H1 (cell line): ENCODE measurements at regions not wholly inside any gene's neighbourhood (a gene's known extent, or its start where the extent isn't known, plus 50 kb on each side); places are given as distances from the start of the nearest gene placed in this dataset.

Source experiments
- CTCF ChIA-PET: fragments of 300-600 bp; sonication (Branson Sonifier 250); formaldehyde crosslinking; loops from one replicate; lab custom pipeline; 2021; ENCODE audit not compliant: partially characterized antibody; lab: Charles Lee
- POLR2A ChIA-PET: fragments of 300-600 bp; sonication (Branson Sonifier 250); formaldehyde crosslinking; loops from one replicate; lab custom pipeline; 2021; ENCODE audit warnings: inconsistent platforms; ENCODE audit not compliant: partially characterized antibody; lab: Charles Lee
- DNase-seq, 2 experiments: peaks; one replicate each; pipeline versions ENCODE4 v3.0.0 to v3.0.0-alpha.2; 2010 to 2022; ENCODE audit warnings: low spot score in 2 of 2, low read depth in 1 of 2, mixed read lengths in 1 of 2
- FAIRE-seq: peaks from 2 replicates; lab custom pipeline; 2011; peaks lifted over from hg19 to GRCh38; lab: Jason Lieb, UNC
- H2AFZ ChIP-seq: 2 replicates; pipeline ENCODE4 v1.8.1; 2012; ENCODE audit warnings: low read length, inconsistent platforms
- H2AK5ac ChIP-seq: 2 replicates; pipeline ENCODE4 v1.6.1; 2013; ENCODE audit warnings: low read depth, low read length
- H2BK120ac ChIP-seq: replicated peaks from 2 replicates; pipeline ENCODE3; 2013; ENCODE audit warnings: low read depth, low read length, inconsistent platforms
- H2BK12ac ChIP-seq: 2 replicates; pipeline ENCODE4 v1.6.1; 2013; ENCODE audit warnings: low read depth, low read length
- H2BK15ac ChIP-seq: 2 replicates; pipeline ENCODE4 v1.6.1; 2013; ENCODE audit warnings: low read length
- H2BK20ac ChIP-seq: 2 replicates; pipeline ENCODE4 v1.6.1; 2013; ENCODE audit warnings: low read length
- H2BK5ac ChIP-seq: 2 replicates; pipeline ENCODE4 v1.6.1; 2013; ENCODE audit warnings: low read depth, low read length
- H3K14ac ChIP-seq: 2 replicates; pipeline ENCODE4 v1.6.1; 2013; ENCODE audit warnings: inconsistent platforms; ENCODE audit not compliant: insufficient read length
- H3K18ac ChIP-seq: 2 replicates; pipeline ENCODE4 v1.6.1; 2013; ENCODE audit warnings: low read length; ENCODE audit errors: extremely low read depth
- H3K23ac ChIP-seq: 2 replicates; pipeline ENCODE4 v1.6.1; 2013; ENCODE audit warnings: inconsistent platforms; ENCODE audit not compliant: insufficient read length
- H3K23me2 ChIP-seq: 2 replicates; pipeline ENCODE4 v1.6.1; 2013; ENCODE audit warnings: low read depth, low read length
- H3K27ac ChIP-seq: 2 replicates; pipeline ENCODE4 v1.6.1; 2011; ENCODE audit warnings: low read depth, low read length, inconsistent platforms
- H3K27me3 ChIP-seq, 4 experiments: replicated peaks in 1 of 4; 1 replicate in 1 of 4; 2 replicates in 3 of 4; pipeline versions ENCODE4 v1.6.1 to v1.8.1; 2011 to 2013; ENCODE audit warnings: low read length in 3 of 4, mild to moderate bottlenecking in 3 of 4, inconsistent platforms in 2 of 4, mixed read lengths in 2 of 4, moderate library complexity in 1 of 4; ENCODE audit not compliant: control insufficient read depth in 3 of 4, insufficient read depth in 3 of 4; ENCODE audit errors: extremely low read depth in 1 of 4
- H3K36me3 ChIP-seq, 4 experiments: 2 replicates each; pipeline versions ENCODE4 v1.6.1 to v1.8.1; 2011 to 2013; ENCODE audit warnings: mild to moderate bottlenecking in 4 of 4, low read length in 3 of 4, moderate library complexity in 2 of 4, control low read depth in 1 of 4, inconsistent platforms in 1 of 4; ENCODE audit not compliant: insufficient read depth in 4 of 4, control insufficient read depth in 2 of 4
- H3K4ac ChIP-seq: replicated peaks from 2 replicates; pipeline ENCODE3; 2013; ENCODE audit warnings: low read length, low read depth, mixed read lengths, inconsistent platforms; ENCODE audit not compliant: insufficient read length
- H3K4me1 ChIP-seq, 4 experiments: replicated peaks in 1 of 4; 1 replicate in 1 of 4; 2 replicates in 3 of 4; pipeline versions ENCODE4 v1.6.1 to v1.8.1; 2011 to 2013; ENCODE audit warnings: low read length in 3 of 4, inconsistent platforms in 2 of 4, mixed read lengths in 1 of 4; ENCODE audit not compliant: insufficient read depth in 4 of 4, control insufficient read depth in 3 of 4
- H3K4me2 ChIP-seq, 2 experiments: 2 replicates each; pipeline versions ENCODE4 v1.6.1 to v1.8.1; 2011 to 2013; ENCODE audit warnings: low read depth in 2 of 2, low read length in 2 of 2, control low read depth in 1 of 2, inconsistent platforms in 1 of 2, mild to moderate bottlenecking in 1 of 2; ENCODE audit not compliant: insufficient read depth in 1 of 2
- H3K4me3 ChIP-seq, 4 experiments: fragments of 200-600, 300-600 bp in 1 of 4; sonication (generic), shearing (Covaris generic), sonication (Bioruptor Twin) in 1 of 4; 2 replicates each; pipeline versions ENCODE4 v1.5.1 to v1.8.1; 2011 to 2016; ENCODE audit warnings: low read length in 4 of 4, low read depth in 3 of 4, control low read depth in 2 of 4, inconsistent platforms in 2 of 4, mild to moderate bottlenecking in 2 of 4, mixed read lengths in 1 of 4, moderate library complexity in 1 of 4; ENCODE audit not compliant: insufficient read depth in 2 of 4; ENCODE audit errors: extremely low read depth in 1 of 4
- H3K56ac ChIP-seq: replicated peaks from 2 replicates; pipeline ENCODE3; 2013; ENCODE audit warnings: low read depth, mild to moderate bottlenecking, mixed read lengths, low read length, inconsistent platforms; ENCODE audit not compliant: insufficient read length
- H3K79me1 ChIP-seq: 2 replicates; pipeline ENCODE4 v1.6.1; 2013; ENCODE audit warnings: low read depth, low read length, control low read depth
- H3K79me2 ChIP-seq, 2 experiments: 2 replicates each; pipeline versions ENCODE4 v1.6.1 to v1.8.1; 2012 to 2013; ENCODE audit warnings: low read length in 2 of 2, mild to moderate bottlenecking in 2 of 2, inconsistent platforms in 1 of 2; ENCODE audit not compliant: insufficient read depth in 2 of 2, control insufficient read depth in 1 of 2
- H3K9ac ChIP-seq, 4 experiments: replicated peaks in 1 of 4; 1 replicate in 1 of 4; 2 replicates in 3 of 4; pipeline versions ENCODE4 v1.6.1 to v1.8.1; 2011 to 2013; ENCODE audit warnings: low read depth in 3 of 4, low read length in 3 of 4, control low read depth in 2 of 4, mild to moderate bottlenecking in 2 of 4, moderate library complexity in 2 of 4, inconsistent platforms in 1 of 4; ENCODE audit errors: extremely low read depth in 1 of 4
- H3K9me3 ChIP-seq, 2 experiments: 2 replicates each; pipeline versions ENCODE4 v1.6.1 to v1.8.1; 2012 to 2013; ENCODE audit warnings: mild to moderate bottlenecking in 2 of 2, moderate library complexity in 2 of 2, control low read depth in 1 of 2, inconsistent platforms in 1 of 2, low read depth in 1 of 2, low read length in 1 of 2, mixed read lengths in 1 of 2; ENCODE audit not compliant: insufficient read depth in 2 of 2
- H4K20me1 ChIP-seq, 2 experiments: replicated peaks in 1 of 2; 2 replicates each; pipeline versions ENCODE3 to v1.8.1; 2011 to 2013; ENCODE audit warnings: inconsistent platforms in 2 of 2, low read length in 2 of 2, mild to moderate bottlenecking in 1 of 2; ENCODE audit not compliant: insufficient read depth in 2 of 2, control insufficient read depth in 1 of 2
- H4K5ac ChIP-seq: 2 replicates; pipeline ENCODE4 v1.6.1; 2013; ENCODE audit warnings: low read length, low read depth, mixed read lengths, inconsistent platforms; ENCODE audit not compliant: insufficient read length
- H4K8ac ChIP-seq: 2 replicates; pipeline ENCODE4 v1.8.0; 2013; ENCODE audit warnings: mild to moderate bottlenecking, moderate library complexity, low read length, inconsistent platforms; ENCODE audit not compliant: insufficient read depth; ENCODE audit errors: extremely low read depth
- H4K91ac ChIP-seq: replicated peaks from 2 replicates; pipeline ENCODE3; 2013; ENCODE audit warnings: low read length, mixed read lengths, inconsistent platforms; ENCODE audit not compliant: insufficient read length
- BCL11A ChIP-seq, 2 experiments: IDR thresholded peaks; one replicate each; pipeline ENCODE4 v1.6.1; 2011; ENCODE audit warnings: low read depth in 2 of 2, low read length in 2 of 2, mild to moderate bottlenecking in 2 of 2
- KDM4A ChIP-seq: IDR thresholded peaks from one replicate; pipeline ENCODE4 v1.7.1; 2012; ENCODE audit warnings: low read depth, mild to moderate bottlenecking, moderate library complexity, low read length, inconsistent platforms; ENCODE audit not compliant: severe bottlenecking
- RAD21 ChIP-seq, 2 experiments: IDR thresholded peaks in 1 of 2; conservative IDR thresholded peaks in 1 of 2; 2 replicates each; pipeline ENCODE4 v1.6.1; 2011; ENCODE audit warnings: low read depth in 2 of 2, low read length in 2 of 2, improper control_type of control experiment in 1 of 2, inconsistent platforms in 1 of 2, mild to moderate bottlenecking in 1 of 2, moderate library complexity in 1 of 2
- RFX5 ChIP-seq: IDR thresholded peaks from 2 replicates; pipeline ENCODE4 v1.6.1; 2011; ENCODE audit warnings: low read depth, low read length, improper control_type of control experiment, borderline replicate concordance
- TEAD4 ChIP-seq: IDR thresholded peaks from 2 replicates; pipeline ENCODE4 v1.6.1; 2012; ENCODE audit warnings: low read depth, low read length, inconsistent platforms, mixed read lengths
- WGBS, 2 experiments: shearing (Covaris generic) in 1 of 2; methylation state at CpG; one replicate each; pipeline versions ENCODE4 v1.1.6 to v1.1.7; 2013 to 2015; ENCODE audit warnings: low lambda C conversion rate in 2 of 2, mixed read lengths in 2 of 2, inconsistent platforms in 1 of 2, low coverage in 1 of 2, missing lambda C conversion rate in 1 of 2; ENCODE audit not compliant: insufficient replicate concordance in 2 of 2, insufficient coverage in 1 of 2, insufficient read length in 1 of 2; ENCODE audit errors: extremely low coverage in 1 of 2, missing lambda C conversion rate in 1 of 2; 5-methylcytosine and 5-hydroxymethylcytosine counted together

DNA sequence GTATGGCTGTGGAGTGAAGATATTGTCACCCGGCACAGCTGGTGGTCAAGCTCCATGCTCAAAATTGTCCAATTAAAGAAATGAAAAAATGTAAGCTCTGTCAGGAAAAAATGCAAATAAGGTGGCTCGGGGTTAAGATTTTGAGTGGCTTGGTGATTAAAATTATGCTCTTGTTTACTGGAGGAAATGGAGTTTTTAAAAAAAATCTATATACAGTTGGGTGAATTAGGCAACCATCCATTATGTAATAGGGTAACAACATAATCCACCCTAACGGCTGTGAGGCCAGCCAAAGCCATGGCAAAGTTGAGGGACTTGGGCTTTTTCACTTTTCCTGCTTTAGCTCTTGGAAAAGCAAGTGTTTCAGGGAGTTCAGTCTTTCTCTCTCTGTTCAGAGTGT, 260.8 kb upstream of the HABP2 start:
- Histone ChIP-seq H3K23me2 (no peaks in the 10 kb centered on the region), H3K36me3 (no peaks in the 10 kb centered on the region), H2AFZ (no peak overlapping the region), H2BK15ac (no peak overlapping the region), H3K27ac (no peak overlapping the region), H3K4me2 (no peak overlapping the region), H3K79me2 (no peaks in the 10 kb centered on the region), H3K4me1 (no peaks in the 10 kb centered on the region), H4K5ac (no peak overlapping the region), H3K56ac (no peak overlapping the region), H3K27me3 (no peaks in the 10 kb centered on the region; a peak in 1 of 7 replicates), H2BK120ac (no peak overlapping the region), H4K91ac (no peak overlapping the region), H2BK20ac (no peak overlapping the region), H3K4ac (no peak overlapping the region), H2AK5ac (no peak overlapping the region), H3K18ac (no peak overlapping the region), H2BK12ac (no peak overlapping the region), H4K20me1 (no peaks in the 10 kb centered on the region), H3K9ac (no peak overlapping the region), H2BK5ac (no peak overlapping the region), H3K79me1 (no peaks in the 10 kb centered on the region), H3K9me3 (no peaks in the 10 kb centered on the region), H3K4me3 (no peak overlapping the region), H3K14ac (no peak overlapping the region), H4K8ac (no peak overlapping the region), H3K23ac (no peak overlapping the region)
- POLR2A ChIA-PET = no interaction called here
- CTCF ChIA-PET = interaction anchor here (0.6 to 2.4 kb wide), 5 partner anchors 9 to 820 kb away, joined by 3 to 9 read pairs (median 4); no protein-coding TSS in a partner anchor
- TF ChIP-seq BCL11A (IDR thresholded peaks at IDR 0.05; ENCODE audit: low read depth in 2 of 2, low read length in 2 of 2) = no peak
- TF ChIP-seq TEAD4 = no peak
- no peak for TF ChIP-seq RAD21 (IDR thresholded peaks at IDR 0.05 in 1 of 2, conservative IDR thresholded peaks at IDR 0.05 in 1 of 2; ENCODE audit: low read depth in 2 of 2, low read length in 2 of 2)
- no peak for TF ChIP-seq RFX5
- TF ChIP-seq KDM4A = no peak
- DNase-seq = no peak
- 90% methylated on average over 3 of the region's 3 CpGs; no CpG with 5 or more reads in 1 of the 2 experiments for WGBS, 2 experiments
- no peak for FAIRE-seq
